HG03439 (cell line): ENCODE measurements at regions not wholly inside any gene's neighbourhood (a gene's known extent, or its start where the extent isn't known, plus 50 kb on each side); places are given as distances from the start of the nearest gene placed in this dataset.

ENCODE experiments used
- ATAC-seq: cut with Tn5 transposase; IDR thresholded peaks from one replicate; pipeline ENCODE4 v1.9.1; 2021; ENCODE audit warnings: mild to moderate bottlenecking, moderate library complexity; ENCODE audit not compliant: unreplicated experiment

DNA sequence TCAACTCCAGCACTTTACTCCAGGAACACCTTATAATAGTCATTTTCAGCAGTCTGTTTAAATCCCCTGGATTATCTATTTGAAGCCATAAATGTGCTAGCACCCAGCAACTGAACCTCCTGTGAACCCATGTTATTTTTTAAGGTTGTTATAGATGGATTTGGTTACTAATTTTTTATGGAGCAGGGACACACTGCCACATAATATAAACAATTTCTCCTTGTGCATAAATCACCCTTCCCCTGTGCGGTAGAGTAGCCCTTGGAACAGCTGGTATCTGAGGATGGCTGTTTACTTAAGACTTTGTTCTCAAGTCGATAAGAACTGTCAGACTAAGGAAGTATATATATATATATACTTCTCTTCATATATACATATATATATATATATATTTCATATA is 367.4 kb downstream of the EPHA4 start:
- ATAC-seq: no peak

DNA sequence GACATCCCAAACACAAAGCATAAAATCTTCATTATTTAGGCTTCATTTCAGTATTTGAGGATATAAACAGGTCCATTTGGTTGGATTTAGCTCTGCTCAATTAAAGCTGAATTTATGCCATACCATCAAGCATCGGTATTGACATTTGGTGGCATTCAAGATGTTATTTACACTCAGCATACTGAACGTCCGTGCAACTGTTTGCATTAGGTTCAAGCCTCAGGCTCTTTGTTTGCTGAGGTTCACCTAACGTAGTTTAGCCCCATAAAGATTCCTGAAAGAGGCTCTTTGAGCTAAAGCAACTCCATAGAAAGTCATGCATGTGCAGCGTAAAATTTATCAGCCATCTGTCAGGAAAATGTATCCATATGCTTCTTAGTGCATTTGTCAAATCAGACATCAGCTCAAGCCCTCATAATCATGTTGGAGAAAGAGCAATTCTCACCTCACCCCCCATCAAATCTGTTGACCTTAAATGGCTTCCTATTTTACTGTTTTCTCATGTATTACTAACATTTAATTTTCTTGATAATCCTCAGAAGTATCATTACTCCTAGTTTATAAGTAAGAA is 366.9 kb downstream of the EPHA4 start:
- no peak for ATAC-seq

DNA sequence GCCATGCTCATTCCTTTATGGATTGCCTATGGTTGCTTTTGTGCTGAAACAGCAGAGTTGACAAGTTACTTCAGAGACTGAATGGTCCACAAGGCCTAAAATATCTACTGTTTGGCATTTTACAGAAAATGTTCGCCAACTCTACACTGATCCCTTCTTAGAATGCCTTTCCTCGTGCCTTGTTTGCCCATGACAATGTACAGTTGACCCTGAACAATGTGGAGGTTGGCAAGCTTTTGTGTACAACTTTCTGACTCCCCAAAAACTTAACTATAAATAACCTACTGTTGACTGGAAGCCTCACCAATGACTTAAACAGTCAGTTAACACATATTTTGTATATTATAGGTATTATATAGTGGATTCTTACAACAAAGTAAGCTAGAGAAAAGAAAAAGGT is 361.4 kb downstream of the EPHA4 start:
- ATAC-seq: no peak

- no peak for ATAC-seq
These were observed 360.5 kb downstream of the EPHA4 start for GRCh38 chr2:221211653-221212052.

DNA sequence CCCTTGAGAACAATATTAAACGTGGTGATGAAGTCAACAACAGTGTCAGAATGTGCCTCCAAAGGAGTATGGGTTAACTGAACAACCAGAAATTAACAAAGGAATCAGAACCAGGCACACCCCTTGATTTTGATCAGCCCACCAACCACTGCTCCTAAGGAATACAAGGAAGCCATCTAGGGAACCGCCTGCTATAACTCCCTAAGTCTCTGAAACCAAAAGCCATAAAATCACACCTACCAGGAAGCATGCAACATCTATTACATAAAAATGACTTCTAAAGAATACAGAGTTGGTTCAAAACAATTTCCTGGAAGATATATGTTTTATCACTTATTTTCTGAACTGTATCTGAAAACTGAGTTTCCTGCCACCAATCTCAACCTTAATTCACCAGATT is 360.0 kb downstream of the EPHA4 start:
- no peak for ATAC-seq

GRCh38 chr2:221215487-221215886 is 356.6 kb downstream of the EPHA4 start:
- no peak for ATAC-seq

- ATAC-seq: no peak
These were observed 355.5 kb downstream of the EPHA4 start for GRCh38 chr2:221216636-221217035.

- no peak for ATAC-seq
These were observed 346.4 kb downstream of the EPHA4 start for GRCh38 chr2:221225752-221226151.

DNA sequence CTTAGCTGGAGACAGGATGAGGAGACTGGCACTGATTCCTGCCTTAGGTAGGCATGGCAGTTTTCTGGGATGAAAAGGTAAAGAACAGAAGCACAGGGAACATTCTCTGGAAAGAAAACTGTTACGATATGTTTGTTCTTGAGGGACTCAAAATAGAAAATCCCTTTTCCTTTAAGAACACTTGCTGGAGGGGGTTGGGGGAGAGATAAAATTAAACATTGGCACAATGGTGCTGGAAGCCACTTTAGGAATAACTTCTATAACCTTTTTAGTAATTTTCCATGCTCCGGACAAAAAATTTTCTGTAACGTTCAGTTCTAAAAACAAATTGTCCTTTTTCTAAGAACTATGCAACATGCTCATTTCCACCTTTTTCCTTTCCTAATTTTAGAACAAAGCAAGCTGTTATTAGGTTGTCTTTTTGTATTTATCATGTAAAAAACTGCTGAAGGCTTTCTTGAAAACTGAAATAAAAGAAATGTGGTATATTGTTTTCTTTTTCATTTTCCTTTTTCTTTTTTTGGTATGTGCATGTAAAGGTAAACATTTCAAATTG is 343.8 kb downstream of the EPHA4 start:
- ATAC-seq: no peak

DNA sequence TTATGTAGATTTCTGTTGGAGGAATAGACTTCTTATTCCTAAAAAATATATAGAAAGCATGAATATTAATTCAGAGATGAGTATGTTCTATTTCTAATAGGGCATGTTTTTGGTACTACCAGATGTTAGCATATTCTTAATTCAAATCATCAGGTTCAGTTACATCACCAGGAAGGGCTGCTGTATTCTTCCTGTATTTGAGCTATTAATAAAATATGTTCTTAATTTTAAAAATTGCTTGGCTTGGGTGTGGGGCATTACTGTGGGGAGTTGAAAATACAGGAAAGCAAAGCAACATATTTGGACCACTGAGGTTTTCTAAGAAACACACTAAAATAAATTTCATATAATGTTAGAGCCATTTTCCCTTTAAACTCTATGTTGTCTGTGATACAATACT is 343.0 kb downstream of the EPHA4 start:
- no peak for ATAC-seq

- no peak for ATAC-seq
These were observed 340.6 kb downstream of the EPHA4 start for GRCh38 chr2:221231511-221231910.

DNA sequence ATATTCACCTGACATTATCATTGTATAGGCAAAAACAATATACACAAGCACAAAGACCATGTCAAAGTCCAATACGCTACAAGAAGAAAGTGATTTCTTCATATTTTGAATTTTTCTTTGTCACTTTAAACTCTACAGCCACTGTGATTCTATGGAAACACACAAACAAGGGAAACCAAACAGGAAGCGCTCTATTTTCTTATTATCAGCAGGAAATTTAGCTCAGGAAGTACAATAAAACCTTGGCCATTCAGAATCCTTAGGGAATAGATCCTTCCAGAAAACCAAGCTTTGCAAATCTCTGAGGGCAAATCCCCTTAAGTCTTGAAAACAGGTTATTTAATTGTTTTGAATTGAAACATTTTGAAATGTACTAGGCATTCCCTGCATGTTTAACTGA is 336.2 kb downstream of the EPHA4 start:
- no peak for ATAC-seq

GRCh38 chr2:221241072-221241471 is 331.0 kb downstream of the EPHA4 start:
- ATAC-seq: no peak

DNA sequence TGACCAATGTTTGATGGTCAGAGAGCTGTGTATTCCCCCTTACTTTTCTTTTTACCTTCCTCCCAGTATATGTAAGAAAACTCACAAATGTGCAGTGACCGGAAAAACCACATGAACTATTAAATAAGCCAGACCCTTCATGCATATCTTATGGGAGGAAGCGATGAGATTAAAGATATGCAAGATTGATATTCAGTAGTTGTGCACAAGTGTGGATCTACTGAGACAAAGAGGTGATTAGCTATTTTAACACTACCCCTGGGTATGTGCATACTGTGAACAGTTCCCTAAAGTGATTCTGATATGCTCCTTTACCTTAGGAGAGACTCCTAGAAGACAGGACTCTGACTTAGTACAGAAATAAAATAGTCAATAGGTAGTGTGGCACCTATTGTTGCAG is 328.3 kb downstream of the EPHA4 start:
- ATAC-seq: no peak

DNA sequence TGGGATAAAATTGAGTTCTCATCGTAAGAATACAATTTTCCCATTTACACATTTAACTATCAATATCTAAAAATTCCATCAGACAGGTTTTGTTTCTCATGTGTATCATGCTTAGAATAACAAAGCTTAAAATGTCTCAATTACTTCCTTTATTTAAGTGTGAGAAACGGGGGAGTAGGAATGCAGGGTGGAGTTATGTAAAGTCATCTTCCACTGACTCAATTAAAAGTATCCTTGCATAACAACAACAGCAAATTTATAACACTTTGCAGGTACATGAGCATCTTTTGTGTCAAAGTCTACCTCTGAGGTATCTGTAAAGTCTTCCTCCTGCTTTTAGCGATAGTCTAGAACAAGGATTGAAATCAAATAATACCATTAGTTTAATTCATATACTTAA is 327.1 kb downstream of the EPHA4 start:
- no peak for ATAC-seq

DNA sequence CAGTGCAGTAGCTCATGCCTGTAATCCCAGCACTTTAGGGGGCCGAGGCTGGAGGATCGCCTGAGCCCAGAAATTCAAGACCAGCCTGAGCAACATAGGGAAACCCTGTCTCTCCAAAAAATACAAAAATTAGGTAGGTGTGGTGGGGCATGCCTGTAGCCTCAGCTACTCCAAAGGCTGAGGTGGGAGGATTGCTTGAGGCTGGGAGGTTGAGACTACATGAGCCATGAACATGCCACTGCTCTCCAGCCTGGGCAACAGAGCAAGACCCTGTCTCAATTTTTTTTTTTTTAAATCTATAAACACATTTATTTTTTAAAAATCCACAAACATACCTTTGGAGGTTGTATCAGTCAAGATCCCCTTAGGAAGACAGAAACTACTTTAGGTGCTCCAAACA is 326.3 kb downstream of the EPHA4 start:
- no peak for ATAC-seq

GRCh38 chr2:221254299-221254698 is 317.8 kb downstream of the EPHA4 start:
- ATAC-seq: no peak

- no peak for ATAC-seq
These were observed 316.2 kb downstream of the EPHA4 start for GRCh38 chr2:221255862-221256261.

GRCh38 chr2:221258464-221258863 is 313.6 kb downstream of the EPHA4 start:
- ATAC-seq: no peak

GRCh38 chr2:221262651-221263050 is 309.5 kb downstream of the EPHA4 start:
- no peak for ATAC-seq

GRCh38 chr2:221263573-221263972 is 308.5 kb downstream of the EPHA4 start:
- no peak for ATAC-seq

DNA sequence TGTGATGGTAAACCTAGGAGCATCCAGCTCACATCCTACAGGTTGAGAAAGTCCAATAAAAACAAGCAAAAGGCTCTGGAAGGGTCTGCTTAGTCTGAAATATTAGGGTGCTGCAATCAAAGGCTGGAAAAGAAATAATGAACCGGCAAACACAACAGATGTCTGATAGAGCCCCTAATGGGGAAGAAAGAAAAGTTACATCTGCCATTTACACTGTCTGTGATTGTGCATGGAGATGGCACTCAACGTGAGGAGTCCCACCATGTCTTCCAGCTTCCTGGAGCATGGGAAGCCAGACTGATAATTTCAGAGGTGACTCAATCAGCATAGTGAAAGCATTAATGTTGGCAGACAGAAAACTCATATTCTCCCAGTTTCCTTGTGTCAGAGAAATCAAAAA is 307.8 kb downstream of the EPHA4 start:
- ATAC-seq: no peak

DNA sequence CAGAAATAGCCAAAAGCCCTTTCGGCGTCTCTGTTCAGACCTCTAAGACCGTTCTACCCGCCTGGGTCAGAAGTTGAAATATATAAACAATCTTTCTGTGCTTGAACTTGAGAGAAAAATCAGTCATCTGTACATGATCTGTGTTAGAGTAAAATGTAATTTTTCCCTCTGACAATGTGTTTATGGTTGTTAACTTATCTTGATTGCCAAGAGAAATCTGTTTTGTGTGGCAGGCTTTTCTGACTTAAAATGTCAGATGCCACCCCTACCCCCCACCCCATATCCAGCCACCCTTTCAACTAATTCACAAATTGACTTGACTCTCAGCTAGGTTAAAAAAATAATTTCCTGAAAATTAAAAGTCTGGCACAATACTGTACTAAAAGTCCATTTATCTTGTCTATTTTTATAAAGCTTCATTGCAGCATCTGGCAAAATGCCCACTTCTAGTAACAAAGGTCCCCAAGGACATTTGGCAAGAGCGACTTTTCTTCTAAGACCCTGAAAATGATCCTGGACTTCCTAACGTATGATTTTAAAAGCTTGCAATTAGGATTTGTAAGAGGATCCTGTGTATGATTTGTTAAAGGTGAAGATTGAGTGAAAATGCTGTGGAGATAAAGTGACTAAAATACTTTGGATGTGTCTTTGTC is 304.2 kb downstream of the EPHA4 start:
- ATAC-seq: no peak
